SHP77 (cell line): ENCODE measurements at regions not wholly inside any gene's neighbourhood (a gene's known extent, or its start where the extent isn't known, plus 50 kb on each side); places are given as distances from the start of the nearest gene placed in this dataset.
"Not testable (repeated sequence)": the region's sequence is repeated elsewhere in the genome, so short reads cannot be mapped to it uniquely, and the experiment has no call there.

Source experiments
- DNase-seq, 2 experiments: peaks; one replicate each; lab custom pipeline; 2025; lab: John Stamatoyannopoulos, UW

- no peak for DNase-seq
Observed at GRCh38 chr5:104606258-104606829, 1043.8 kb upstream of the NUDT12 start.

- DNase-seq = no peak
Observed at GRCh38 chr5:104599726-104600125, 1037.1 kb upstream of the NUDT12 start.

GRCh38 chr5:104598285-104598684 lies 1035.7 kb upstream of the NUDT12 start:
- no peak for DNase-seq

DNA sequence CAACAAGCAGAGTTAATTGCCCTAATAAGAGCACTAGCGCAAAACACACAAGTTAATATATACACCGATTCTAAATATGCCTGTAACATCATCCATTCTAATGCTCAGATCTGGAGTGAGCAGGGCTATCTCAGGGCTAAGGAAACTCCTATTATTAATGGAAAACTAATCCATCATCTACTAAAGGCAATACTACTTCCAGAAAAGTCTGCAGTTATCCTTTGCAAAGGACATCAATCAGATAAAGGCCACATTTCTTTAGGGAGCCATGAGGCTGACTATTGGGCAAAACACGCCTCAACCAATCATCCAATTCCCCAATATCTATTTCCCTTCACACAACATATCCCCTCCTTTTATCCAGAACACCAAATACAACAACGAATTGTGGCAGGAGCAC lies 1032.3 kb upstream of the NUDT12 start:
- DNase-seq = no peak

DNA sequence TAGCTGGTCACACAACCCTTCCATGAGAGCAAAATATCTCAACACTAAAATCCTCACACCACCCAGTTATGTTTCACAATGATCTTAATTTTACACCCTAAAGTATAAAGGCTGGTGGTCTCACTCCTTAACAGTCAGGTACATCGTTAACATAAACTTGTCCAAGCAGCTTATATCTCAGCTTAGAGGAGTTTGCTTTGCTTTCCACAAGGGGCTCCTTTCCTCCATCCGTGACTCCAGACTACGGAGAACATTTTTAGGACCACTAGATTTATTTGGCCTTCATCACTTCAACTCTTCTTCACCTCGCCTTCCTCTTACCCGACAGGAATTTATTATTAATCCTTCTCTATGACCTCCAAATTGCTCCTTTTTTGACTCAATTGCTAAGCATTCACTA lies 1014.1 kb upstream of the NUDT12 start:
- no peak for DNase-seq

- DNase-seq = no peak
Observed at GRCh38 chr5:104573949-104574709, 1011.5 kb upstream of the NUDT12 start.

GRCh38 chr5:104569621-104570020 lies 1007.0 kb upstream of the NUDT12 start:
- no peak for DNase-seq

GRCh38 chr5:104564530-104564929 lies 1001.9 kb upstream of the NUDT12 start:
- DNase-seq = no peak

DNA sequence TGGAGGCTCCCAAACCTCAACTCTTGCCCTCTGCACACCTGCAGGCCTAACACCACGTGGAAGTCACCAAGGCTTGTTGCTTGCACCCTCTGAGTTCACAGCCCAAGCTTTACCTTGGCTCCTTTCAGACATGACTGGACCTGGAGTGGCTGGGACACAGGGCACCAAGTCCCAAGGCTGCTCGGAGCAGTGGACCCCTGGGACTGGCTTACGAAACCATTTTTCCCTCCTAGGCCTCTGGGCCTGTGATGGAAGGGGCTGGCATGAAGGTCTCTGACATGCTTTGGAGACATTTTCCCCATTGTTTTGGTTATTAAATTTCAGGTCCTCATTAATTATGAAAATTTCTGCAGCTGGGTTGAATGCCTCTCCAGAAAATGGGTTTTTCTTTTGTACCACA lies 994.4 kb upstream of the NUDT12 start:
- no peak for DNase-seq

GRCh38 chr5:104551628-104552027 lies 989.0 kb upstream of the NUDT12 start:
- no peak for DNase-seq

DNA sequence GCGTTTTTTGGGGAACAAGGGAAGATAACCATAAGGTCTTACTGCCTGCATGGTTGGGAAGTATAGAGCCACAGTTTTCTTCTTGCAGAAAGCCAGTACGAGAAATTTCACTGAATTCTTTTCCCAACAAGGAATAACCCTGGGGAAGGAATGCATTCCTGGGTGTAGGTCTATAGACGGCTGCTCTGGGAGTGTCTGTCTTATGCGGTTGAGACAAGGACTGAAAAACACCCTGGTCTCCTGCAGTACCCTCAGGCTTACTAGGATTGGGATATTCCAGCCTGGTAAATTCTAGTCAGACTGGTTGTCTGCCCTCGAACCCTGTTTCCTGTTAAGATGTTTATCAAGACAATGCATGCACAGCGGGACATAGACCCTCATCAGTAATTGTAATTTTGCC lies 984.3 kb upstream of the NUDT12 start:
- not testable (repeated sequence) for DNase-seq

GRCh38 chr5:104541141-104541785 lies 978.7 kb upstream of the NUDT12 start:
- DNase-seq = no peak

DNA sequence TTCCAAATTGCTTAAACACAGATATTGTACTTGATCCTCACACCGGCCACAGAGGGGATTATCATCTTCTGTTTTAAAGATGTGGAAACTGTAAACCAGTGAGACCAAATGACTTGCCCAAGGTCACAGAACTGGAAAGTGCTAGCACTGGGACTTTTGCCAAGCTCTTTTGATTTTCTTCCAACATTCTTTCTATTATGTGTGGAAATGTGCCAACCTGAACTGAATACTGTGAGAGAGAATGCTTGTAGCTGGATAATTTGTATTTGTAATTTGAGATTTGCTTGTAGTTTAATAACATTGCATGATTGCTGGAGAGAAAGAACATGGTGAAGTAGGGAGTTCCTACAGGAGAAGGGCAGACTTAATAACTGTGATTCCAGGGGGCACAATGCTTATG lies 977.9 kb upstream of the NUDT12 start:
- no peak for DNase-seq

GRCh38 chr5:104539618-104540350 lies 977.2 kb upstream of the NUDT12 start:
- no peak for DNase-seq

DNA sequence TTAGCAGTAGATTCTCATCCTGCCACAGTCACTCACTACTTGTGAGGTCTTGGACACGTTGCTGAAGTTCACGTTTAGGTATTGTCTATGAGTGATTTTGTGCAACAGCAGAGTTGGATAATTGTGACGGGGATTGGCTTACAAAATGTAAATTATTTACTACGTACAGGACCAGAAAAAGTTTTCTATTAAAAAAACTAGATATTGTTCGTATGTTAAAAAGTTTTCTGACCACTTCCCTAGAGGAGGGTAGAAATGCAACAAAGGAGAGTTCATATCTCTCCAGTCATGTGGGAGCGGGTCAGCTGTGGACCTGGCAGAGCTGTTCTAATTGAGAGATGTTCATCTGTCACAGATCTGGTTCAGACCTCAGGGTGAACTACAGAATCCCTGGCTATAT lies 976.1 kb upstream of the NUDT12 start:
- no peak for DNase-seq

GRCh38 chr5:104533498-104533897 lies 970.9 kb upstream of the NUDT12 start:
- DNase-seq = no peak

GRCh38 chr5:104526866-104527265 lies 964.3 kb upstream of the NUDT12 start:
- DNase-seq = no peak

DNA sequence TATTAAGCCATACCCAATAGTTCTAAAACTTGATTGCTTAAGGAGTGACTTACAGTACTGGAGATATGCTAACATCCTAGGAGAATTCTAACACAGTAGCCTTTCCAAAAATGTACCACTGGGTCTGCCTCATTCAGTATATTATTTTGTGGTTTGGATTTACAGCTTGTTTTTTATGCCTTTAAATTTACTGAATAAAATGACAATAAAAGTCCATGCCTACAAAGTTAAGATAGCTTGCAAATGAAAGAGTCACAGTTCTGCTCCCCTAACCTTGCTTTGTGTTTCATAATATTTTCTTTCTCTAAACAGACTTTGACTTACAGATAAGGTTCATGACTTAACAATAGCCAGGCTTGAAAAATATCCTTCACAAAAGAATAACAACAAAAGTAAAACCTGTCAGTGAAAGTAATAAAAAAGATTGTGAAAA lies 951.1 kb upstream of the NUDT12 start:
- DNase-seq = no peak

GRCh38 chr5:104513121-104513602 lies 950.6 kb upstream of the NUDT12 start:
- no peak for DNase-seq

GRCh38 chr5:104512063-104512825 lies 949.7 kb upstream of the NUDT12 start:
- no peak for DNase-seq

DNA sequence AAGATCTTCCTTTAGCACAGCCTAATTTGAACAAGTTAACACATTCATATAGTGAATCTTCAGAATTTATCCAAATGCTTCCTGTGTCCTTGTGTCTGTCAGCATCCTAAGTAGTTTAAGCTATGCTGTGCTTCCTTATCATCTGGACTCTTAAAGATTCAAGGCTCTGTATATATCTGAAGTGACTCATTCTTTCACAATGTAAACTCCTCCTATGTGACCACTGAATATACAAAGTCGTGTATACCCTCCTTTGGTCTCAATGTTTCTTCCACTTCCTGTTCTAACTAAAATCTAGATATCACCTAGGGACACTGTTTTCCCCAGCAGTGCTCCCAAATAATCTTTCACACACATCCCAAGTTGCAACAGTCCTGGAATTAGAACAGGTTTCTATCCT lies 935.7 kb upstream of the NUDT12 start:
- DNase-seq = no peak

DNA sequence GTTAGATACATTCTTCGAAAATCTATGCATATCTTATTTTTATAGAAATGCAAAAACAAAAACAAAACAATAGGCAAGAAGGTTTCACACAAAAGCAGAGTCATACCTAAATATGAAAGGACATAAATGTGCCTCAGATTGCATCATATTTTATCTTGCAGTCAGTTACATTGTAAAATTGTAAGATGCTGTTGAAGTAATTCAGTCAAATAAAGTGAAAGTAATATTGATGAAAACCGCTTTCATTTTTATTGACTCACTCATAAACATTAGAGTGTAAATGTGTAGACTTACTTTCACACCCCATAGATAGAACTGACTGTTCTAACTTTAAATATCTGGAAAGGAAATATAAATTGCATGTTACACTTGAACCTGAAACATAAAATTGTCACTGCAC lies 931.5 kb upstream of the NUDT12 start:
- DNase-seq = no peak
